Right kidney (tissue), 1 donor: ENCODE measurements at regions not wholly inside any gene's neighbourhood (a gene's known extent, or its start where the extent isn't known, plus 50 kb on each side); places are given as distances from the start of the nearest gene placed in this dataset.

Experiments
- DNase-seq: peaks from one replicate; pipeline ENCODE4 v3.0.0-alpha.2; 2016

DNA sequence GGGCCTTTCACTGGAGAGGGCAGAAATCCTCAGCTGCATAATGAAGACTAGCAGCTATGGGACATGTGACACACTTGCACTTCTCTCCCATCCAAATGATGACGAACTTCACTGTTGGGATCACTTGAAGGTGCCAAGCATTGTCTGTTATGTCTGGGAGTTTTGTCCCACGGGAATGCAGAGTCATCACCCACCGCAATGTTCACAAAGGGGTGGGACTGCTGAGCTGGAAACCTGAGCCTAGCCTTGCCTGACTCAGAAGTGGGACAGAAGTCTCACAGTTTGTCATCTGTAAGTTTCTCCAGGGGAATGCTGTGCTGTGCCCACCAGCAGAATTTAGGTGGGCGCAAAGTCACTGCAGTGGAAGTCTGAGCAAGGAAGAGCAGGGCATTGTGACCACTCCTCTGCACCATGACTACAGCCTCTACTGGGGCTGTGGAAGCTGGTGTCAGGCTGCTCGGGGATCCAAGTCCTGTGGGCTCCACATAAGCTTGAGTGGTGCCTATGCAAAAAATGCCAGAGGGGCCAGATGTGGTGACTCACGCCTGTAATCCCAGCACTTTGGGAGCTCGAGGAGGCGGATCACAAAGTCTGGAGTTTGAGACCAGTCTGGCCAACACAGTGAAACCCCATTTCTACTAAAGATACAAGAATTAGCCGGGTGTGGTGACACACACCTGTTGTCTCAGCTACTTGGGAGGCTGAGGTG lies 472.0 kb upstream of the CNTNAP2 start:
- no peak for DNase-seq

DNA sequence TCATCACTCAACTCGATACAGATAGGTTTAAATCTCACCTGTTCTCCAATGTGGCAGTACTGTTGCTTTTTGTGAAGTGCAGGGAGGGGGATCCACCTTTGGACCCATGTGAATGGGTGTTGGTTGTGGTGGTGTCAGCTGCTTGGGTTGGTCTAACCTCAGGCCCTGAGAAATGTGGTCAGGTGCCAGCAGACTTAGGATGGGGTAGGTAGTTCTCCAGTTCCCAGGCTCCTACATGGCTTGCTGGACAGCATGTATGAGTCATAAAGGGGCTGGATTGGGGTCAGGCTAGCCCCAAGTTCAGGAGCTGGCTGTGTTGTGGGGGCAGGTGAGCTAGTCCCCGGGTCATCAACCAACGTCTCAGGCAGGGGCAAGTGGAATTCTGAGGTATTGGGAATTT lies 472.6 kb upstream of the CNTNAP2 start:
- no peak for DNase-seq

DNA sequence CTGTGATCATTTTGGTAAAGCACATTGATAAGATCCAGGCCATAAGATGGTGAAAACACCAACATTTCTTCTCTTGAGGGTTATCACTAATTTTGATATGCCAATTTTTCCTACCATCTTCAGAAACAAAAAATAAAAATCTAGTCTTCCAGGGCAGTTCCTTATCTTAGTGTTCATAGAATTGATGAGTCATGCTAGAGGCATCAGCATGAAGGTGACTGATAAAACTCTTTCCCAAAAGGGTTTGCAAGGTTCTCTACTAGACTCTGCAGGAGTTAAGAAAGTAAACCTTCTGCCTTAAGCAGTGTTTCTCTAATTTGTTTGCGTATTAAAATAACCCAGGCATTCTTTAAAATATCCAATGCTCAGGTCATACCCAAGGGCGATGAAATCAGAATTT lies 483.1 kb upstream of the CNTNAP2 start:
- no peak for DNase-seq

DNA sequence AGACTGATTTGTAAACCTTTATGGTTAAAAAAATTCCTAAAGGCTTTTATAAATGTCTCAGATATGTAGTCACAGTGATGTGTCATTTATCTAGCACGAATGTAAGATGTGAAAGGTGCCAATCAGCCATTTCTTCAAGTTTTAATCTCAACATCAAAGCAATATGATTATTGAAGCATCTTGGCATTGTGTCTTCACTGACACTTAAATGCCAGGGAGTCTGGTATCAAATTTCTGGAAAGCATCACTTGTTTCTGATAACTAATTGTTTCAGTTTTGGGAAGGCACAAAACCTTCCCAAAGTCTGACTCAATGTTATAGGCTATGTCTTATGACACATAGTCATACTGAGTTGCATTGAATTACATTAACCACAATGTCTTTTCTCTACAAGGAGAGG lies 492.0 kb upstream of the CNTNAP2 start:
- DNase-seq, result no peak

DNA sequence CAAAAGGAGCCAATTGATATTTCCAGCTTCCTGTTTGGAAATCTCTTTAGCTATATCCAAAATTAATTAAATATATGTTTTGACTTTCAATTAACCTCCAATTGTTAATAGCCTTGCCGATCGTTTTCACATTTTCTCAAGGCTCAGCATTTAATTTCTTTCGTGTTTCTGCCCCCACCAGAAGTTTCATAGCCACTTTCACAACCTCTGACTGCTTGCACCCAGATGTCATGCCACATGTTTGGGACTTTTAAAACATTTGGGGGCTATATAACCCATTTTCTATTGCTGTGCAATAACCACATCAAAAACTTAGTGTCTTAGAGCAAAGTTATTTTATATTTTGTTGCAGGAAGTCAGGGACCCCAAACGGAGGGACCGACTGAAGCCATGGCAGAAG lies 510.6 kb upstream of the CNTNAP2 start:
- DNase-seq, result no peak

DNA sequence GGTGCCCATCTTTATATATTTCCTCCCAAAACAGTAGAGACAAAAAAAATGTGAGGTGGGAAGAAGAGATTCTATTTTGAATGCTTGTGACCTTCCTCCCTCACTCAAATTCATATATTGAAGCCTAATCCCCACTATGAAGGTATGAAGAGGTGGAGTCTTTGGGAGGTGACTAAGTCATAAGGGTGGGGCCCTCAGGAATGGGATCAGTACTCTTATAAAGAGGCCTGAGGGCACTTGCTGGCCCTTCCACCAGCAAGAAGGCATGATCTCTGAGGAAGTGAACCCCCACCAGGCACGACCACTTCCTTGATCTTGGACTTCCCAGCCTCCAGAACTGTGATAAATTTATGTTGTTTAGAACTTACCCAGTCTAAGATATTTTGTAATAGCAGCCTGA lies 517.2 kb upstream of the CNTNAP2 start:
- no peak for DNase-seq

DNA sequence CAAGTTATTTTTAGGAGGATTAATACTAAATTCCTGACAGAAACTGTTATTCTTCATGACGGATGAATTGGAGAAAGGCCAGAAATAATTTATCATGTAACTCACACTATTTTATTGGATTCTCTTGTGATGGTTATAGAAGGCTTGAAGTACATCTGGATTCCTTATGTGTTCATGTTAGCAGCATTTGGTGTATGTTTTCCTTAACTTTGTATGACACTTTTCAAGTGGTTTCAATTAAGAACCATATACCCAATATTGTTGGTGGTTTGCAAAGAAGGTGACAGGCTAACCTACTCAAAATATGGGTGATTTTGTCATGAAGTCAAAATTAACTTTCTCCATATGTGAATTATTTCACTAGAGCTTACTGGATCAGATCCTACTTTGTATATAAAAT lies 532.2 kb upstream of the CNTNAP2 start:
- DNase-seq, result no peak

DNA sequence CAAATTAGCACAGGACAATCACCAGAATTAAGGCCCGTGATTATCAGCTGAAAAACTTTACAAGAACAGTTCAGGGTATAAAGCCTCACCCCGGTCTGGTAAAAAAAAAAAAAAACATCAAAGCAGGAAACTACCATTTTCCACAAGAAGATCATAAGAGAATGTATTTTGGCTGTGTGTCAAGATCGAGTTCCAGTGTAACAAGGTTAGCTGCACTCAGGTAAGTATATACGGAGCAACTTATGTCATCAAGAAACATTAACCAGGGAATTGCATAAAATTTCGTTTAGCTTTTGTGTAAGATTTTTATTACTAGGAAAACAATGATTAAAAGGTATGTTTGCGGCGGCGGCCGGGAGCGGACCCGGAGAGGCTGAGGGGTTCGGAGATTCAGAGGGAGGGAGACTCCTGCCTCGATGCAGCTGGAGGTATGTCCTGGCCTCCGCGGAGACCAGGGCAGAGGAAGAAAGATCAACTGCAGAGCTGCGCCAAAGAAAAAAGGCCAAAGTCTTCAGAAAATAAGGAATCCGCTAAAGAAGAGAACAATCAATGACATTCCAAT lies 533.8 kb upstream of the CNTNAP2 start:
- DNase-seq, result no peak

DNA sequence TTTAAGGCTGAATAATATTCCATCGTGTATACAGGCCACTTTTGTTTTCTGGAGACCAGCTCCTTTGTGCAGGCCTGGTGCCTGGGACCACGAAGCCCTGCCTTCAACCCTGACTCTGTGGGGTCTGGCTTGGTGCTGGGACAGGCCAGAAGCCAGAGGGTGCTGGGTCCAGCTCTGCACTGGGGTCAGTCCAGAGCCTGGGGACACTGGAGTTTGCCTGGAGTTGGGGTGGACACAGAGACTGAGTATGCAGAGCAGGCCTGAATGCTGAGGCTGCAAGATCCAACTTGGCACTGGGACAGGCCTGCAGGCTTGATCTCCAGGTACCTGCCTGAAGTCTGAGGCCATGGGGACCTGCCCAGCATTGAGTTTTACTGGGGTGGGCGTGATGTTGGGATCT lies 558.8 kb upstream of the CNTNAP2 start:
- DNase-seq, result no peak

DNA sequence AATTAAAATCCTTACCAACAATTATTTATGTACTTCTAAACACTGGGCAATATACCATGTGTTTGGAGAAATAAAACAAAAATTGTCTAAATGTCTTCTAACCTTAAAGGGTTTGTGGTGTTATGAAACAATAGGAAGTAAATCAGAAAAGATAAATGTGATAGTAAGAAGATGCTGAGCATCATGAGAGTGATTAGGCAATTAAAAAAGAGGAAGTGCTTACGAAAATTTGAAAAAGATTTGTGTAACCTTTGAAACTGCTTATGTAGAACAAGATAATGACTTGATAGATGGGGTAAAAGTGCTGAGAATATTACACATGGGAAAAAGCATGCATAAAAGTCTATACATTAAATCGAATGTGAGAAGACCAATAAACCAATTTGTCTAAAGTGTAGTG lies 573.4 kb upstream of the CNTNAP2 start:
- no peak for DNase-seq

DNA sequence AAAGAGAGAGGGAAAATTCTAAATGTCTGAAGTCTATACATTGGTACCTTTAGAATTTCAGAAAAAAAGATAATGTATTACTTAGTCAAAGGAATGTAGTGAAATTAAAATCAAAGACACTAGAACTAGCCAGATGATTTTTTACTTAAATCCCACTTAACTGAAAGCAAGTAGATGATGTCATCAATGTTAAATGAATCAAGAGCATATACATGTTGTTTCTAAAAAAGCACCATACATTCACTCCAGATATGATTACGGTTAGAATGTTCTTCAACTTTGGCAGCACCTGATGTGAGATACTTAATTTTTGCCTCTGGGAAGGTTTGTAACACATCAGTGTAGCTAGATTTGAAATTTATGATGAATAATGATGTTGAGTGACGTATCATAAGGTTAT lies 576.7 kb upstream of the CNTNAP2 start:
- no peak for DNase-seq

DNA sequence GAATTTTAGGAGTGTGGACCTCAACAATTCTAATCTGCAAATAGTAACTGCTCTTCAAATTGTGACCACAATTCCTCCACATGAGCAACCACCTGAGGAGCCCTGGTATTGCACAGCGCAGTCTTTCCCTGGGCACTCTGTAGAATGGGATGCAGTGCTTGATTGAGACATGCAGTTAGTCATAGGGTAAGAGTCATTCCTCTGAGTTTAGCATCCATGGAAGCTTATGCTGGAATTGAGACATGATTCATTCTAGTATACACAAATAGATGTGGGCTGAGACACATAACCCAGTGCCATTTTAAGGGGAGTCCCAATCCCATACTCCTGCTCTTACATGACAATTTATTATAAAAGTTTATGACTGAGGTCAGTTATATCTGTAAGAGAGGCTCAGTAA lies 582.3 kb upstream of the CNTNAP2 start:
- no peak for DNase-seq

DNA sequence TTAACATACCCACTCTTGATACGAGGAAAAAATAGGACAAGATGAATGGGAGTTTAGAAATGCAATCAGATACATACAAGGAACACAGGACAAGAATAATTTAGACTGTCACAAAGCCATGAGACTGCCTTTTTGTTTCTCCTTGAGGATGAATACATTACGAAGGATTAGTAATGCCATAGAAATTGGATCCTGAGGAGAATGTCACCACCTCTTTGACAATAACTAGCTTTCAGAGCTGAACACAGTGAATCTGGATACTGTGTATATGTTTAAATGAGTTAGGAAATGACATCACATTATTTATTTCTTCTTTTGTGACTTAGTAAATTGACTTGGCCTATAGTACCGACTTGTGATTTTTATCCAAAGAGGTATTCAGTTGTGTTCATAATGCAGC lies 596.3 kb upstream of the CNTNAP2 start:
- DNase-seq, result no peak

DNA sequence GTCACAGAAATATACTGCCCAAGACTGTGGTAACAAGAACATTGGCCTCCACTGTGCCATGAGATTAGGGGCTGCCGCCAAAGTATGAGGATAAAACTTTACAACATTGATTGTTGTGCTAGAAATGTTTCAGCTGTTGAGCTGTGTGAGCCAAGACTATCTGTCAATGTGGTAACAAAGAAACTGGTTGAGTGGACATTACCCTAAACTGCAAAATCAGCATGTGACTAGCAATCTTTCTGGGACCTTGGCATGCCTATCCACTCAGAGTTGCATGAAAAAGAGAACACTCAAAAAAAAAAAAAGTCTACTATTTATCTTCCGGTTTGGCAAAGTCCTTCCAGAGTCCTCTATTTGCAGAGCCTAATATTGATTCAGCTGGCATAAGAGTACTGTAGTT lies 605.6 kb upstream of the CNTNAP2 start:
- no peak for DNase-seq

DNA sequence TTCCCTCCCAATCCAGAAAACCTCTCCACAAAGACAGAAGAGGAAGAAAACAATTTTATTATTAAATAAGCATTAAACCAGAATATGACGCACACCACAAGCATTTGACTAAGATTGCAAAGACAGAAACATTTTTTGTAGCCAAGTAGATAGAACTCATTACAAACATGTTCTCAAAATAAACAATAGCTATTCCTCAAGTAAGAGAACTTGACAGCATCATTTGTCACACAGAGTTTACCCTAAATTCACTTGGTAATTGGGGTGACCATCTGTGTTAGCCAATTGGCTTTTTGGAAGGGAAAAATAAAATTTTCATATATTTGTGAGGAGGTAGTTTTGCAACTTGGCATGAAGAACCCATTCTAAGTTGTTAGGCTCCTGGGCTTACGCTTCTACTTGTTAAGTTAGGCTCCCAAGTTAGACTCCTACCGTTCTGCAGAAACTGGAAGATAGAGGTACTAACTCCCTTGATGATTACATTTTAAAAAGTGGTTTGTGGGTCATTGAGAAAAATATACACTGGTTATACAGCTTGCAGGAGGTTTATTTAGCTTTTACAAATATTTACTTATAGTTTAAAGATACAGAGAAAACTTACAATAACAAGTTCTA lies 618.6 kb upstream of the CNTNAP2 start:
- no peak for DNase-seq

DNA sequence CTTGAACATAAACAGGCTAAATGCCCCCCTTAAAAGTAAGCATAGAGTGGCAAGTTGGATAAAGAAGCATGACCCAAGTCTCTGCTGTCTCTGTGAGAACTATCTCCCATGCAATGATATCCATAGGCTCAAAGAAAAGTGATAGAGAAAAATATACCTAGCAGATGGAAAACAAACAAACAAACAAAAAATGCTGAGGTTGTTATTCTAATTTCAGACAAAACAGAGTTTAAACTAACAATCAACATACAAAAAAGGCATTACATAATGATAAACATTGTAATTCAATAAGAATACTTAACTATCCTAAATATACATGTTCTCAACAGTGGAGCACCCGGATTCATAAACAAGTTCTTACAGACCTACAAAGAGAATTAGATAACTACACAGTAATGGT lies 626.2 kb upstream of the CNTNAP2 start:
- no peak for DNase-seq

DNA sequence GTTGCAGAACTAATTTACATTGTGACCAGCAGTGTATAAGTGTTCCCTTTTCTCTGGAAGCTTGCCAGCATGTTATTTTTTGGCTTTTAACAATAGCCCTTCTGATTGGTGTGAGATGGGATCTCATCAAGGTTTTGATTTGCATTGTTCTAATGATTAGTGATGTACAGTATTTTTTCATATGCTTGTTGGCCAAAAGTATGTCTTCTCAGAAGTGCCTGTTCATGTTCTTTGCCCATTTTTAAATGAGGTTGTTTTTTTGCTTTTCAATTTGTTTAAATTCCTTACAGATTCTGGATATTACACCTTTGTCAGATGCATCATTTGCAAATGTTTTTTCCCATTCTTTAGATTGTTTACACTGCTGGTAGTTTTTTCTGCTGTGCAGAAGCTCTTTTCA lies 627.0 kb upstream of the CNTNAP2 start:
- DNase-seq, result no peak

DNA sequence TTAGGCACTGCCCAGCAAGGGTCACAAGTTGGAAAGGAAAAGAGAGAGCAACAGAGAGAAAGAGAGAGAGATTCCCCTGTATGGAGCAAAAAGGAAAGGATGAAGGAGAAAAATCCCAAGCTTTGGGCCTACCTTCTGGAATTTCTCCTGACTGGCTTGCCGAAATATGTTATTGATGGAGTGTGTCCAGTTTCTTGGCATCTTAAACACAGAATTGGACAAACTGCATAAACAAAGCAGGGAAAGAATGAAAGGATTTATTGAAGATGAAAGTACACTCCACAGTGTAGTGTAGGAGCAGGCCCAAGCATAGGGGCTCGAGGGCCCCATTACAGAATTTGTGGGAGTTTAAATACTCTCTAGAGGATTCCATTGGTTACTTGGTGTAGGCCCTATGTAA lies 627.8 kb upstream of the CNTNAP2 start:
- no peak for DNase-seq

DNA sequence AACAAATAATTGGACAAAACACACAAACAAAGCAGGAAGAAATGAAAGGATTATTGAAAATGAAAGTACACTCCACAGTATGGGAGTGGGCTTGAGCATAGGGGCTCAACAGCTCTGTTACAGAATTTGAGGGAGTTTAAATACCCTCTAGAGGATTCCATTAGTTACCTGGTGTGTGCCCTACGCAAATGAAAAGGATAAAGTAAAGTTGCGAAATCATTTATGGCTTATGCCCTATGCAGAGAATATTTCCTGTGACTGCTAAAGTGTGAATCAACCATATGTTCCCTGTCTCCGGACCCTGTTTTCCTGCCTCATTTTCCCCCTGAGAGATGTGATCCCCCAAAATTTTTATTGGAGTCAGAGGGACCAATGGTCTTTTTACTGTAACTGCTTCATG lies 634.6 kb upstream of the CNTNAP2 start:
- DNase-seq, result no peak

DNA sequence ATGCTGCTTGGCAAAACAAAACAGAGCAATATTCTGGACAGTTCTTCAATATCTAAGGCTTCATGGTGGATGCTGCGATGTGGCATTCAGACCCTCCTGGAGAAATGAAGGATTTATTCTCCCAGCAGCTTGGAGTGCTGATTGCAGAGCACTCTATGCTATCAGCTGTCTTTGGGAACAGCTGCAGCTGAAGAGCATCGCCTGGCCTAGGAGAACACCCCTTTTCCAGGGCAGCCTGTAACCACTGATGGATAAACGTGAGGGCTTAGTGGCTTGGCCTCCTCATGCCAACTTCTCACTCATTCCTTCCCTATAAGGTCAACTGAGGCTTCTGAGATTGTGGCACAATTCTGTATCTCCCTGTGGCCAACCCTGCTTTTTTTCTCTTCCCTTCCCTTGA lies 638.1 kb upstream of the CNTNAP2 start:
- no peak for DNase-seq

DNA sequence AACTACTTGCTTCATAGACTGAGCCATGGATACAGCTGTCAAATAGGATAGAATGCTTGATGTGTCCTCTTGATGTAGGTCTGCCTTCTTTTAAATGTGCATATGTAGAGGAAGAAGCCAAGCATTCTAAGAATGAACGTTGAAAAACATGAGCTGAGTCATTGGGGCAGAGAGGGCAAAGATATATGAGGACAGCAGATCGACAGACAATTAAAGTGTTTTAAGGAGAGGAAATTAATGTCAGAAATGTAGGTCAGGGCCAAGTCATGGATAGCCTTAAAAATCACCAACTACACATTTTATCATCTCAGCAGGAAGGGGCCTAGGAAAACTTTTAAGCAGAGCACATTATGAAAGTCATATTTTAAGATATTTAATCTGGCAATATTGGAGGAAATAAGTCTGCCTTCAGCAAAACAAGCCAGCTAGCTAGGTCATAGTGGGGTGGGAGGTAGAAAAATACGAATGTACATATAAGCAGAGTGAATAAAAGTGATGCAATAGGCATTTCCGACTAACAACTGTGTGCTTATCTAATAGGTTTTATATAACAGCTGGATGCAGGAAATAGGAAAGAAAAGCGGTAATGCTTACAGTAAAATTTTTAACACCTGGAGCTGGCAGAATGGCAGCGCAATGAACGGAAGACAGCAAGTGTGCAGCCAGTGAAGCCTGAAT lies 638.3 kb upstream of the TPK1 start:
- DNase-seq, result no peak

DNA sequence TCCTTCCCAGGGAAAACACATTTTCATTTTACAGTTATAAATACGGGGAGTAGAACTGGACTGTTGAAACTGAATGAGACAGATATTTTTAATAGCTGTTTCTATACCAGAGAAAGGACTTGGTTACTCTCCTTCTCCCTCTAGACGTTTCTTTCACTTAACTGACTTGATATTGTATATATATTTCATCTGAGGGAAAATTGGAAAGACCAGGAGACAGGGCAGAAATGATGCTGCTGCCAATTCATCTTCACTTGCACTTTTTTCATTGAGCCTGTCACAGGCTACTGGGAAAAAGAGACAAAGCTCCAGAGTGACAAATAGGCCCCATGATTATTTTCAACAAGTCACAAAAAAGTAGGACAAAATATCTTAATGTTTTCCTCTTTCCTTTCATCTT lies 636.0 kb upstream of the TPK1 start:
- DNase-seq, result no peak

DNA sequence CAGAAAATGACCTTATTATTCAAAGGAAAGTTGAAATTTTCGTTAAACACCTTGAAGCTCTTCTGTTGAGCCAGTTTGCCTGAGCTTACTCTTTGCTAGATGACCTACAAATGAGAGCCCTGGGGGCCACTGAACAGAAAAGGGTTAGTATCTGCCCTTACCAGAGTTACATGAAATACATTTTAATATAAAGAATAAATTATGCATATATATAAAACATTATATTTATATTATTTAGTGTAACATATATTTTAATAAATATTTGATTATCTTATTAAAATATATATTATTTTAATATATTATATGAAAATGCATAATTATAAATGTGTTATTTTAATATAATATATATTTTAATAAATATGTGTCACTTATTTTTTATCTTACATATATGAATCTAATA lies 628.4 kb upstream of the TPK1 start:
- no peak for DNase-seq

DNA sequence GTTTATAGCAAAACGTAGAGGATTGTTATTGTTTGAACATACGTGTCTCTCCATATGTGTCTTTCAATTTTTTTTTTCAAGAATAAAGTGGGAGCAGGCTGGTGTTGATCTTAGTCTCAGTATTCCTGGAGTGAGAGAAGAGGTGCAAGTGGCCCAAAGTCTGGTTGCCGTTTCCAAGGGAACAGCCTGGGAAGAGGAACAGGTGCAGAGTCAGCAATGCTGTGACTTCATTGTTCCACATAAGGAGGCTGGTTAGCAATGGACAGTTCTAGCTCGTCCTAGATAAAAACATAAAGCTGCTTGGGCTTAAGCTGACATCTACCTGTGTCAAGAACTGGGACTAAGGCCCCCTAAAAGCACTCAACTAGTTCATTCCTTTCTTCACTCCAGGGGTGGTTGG lies 626.6 kb upstream of the TPK1 start:
- DNase-seq, result no peak
